PC-9 (cell line): ENCODE measurements at regions not wholly inside any gene's neighbourhood (a gene's known extent, or its start where the extent isn't known, plus 50 kb on each side); places are given as distances from the start of the nearest gene placed in this dataset.

Source experiments
- BruUV-seq: library from RNA; stranded (reverse); fragments of 400-500 nt; replicated peaks from 2 replicates; lab custom pipeline; 2021; lab: Mats Ljungman, UMichigan
- CTCF ChIA-PET: fragments of 300-600 bp; sonication (Branson Sonifier 250); formaldehyde crosslinking; loops from one replicate; lab custom pipeline; 2022; ENCODE audit warnings: antibody characterized with exemption; lab: Charles Lee
- POLR2A ChIA-PET: fragments of 300-600 bp; sonication (Branson Sonifier 250); formaldehyde crosslinking; loops from one replicate; lab custom pipeline; 2022; ENCODE audit warnings: antibody characterized with exemption; ENCODE audit not compliant: unreplicated experiment; lab: Charles Lee
- DNase-seq, 2 experiments: peaks; one replicate each; pipeline versions ENCODE4 v3.0.0 to v3.0.0-alpha.2; 2015 to 2022; ENCODE audit warnings: mixed read lengths in 1 of 2
- H2AFZ ChIP-seq: fragments of 200-600 bp; sonication (generic); 2 replicates; pipeline ENCODE4 v1.8.1; 2017; ENCODE audit warnings: antibody characterized with exemption
- H3F3A ChIP-seq: fragments of 200-600 bp; sonication (generic); 2 replicates; pipeline ENCODE4 v1.8.1; 2017; ENCODE audit warnings: antibody characterized with exemption, mild to moderate bottlenecking, low read depth; ENCODE audit not compliant: insufficient read depth
- H3K27ac ChIP-seq: fragments of 200-600 bp; sonication (generic); 2 replicates; pipeline ENCODE4 v1.6.1; 2016; ENCODE audit warnings: mixed run types
- H3K27me3 ChIP-seq: fragments of 200-600 bp; sonication (generic); 2 replicates; pipeline ENCODE4 v1.6.1; 2016; ENCODE audit warnings: low read depth, mixed run types; ENCODE audit not compliant: insufficient read depth
- H3K36me3 ChIP-seq: fragments of 200-600 bp; sonication (generic); 2 replicates; pipeline ENCODE4 v1.6.1; 2016; ENCODE audit warnings: low read depth, mixed run types
- H3K4me1 ChIP-seq: fragments of 200-600 bp; sonication (generic); replicated peaks from 2 replicates; pipeline ENCODE4 v1.6.1; 2016; ENCODE audit warnings: mixed run types; ENCODE audit not compliant: insufficient read depth
- H3K4me2 ChIP-seq: fragments of 200-600 bp; sonication (generic); 2 replicates; pipeline ENCODE4 v1.6.1; 2017; ENCODE audit warnings: mixed run types
- H3K4me3 ChIP-seq: fragments of 200-600 bp; sonication (generic); 2 replicates; pipeline ENCODE4 v1.6.1; 2016; ENCODE audit warnings: mixed run types
- H3K79me2 ChIP-seq: fragments of 200-600 bp; sonication (generic); 2 replicates; pipeline ENCODE4 v1.6.1; 2017; ENCODE audit warnings: low read depth, mixed run types
- H3K9me2 ChIP-seq: fragments of 200-600 bp; sonication (generic); 2 replicates; pipeline ENCODE4 v1.8.1; 2017; ENCODE audit warnings: mild to moderate bottlenecking; ENCODE audit not compliant: insufficient read depth
- H3K9me3 ChIP-seq: fragments of 200-600 bp; sonication (generic); 2 replicates; pipeline ENCODE4 v1.8.1; 2016; ENCODE audit warnings: low read depth; ENCODE audit not compliant: insufficient read depth
- H4K20me1 ChIP-seq: fragments of 200-600 bp; sonication (generic); 2 replicates; pipeline ENCODE4 v1.8.1; 2017; ENCODE audit not compliant: insufficient read depth
- CTCF ChIP-seq: fragments of 200-600 bp; sonication (generic); conservative IDR thresholded peaks from 2 replicates; pipeline ENCODE4 v1.6.1; 2017; ENCODE audit warnings: mixed run types, antibody characterized with exemption, mild to moderate bottlenecking, moderate library complexity
- EZH2 ChIP-seq: fragments of 200-600 bp; sonication (generic); IDR thresholded peaks from 2 replicates; pipeline ENCODE4 v1.8.0; 2017; ENCODE audit warnings: antibody characterized with exemption, low read depth
- intact Hi-C: fragments of 100-400 bp; cut with micrococcal nuclease; formaldehyde crosslinking; loops from one replicate; pipeline ENCODE4 v1.10.0; 2022; ENCODE audit not compliant: unreplicated experiment

- Histone ChIP-seq H3K9me3 (0 out of 2 replicates have a peak, but pooled peaks cover 5% of the 10 kb centered on the region), H3K9me2 (peaks cover 3% of the 10 kb centered on the region; the same call in 1 of the 2 replicates), H3K4me3 (no peak overlapping the region), H3K4me2 (no peak overlapping the region), H3K4me1 (no peaks in the 10 kb centered on the region), H3K36me3 (no peaks in the 10 kb centered on the region), H2AFZ (no peak overlapping the region), H4K20me1 (no peaks in the 10 kb centered on the region), H3K27ac (no peak overlapping the region), H3K79me2 (no peaks in the 10 kb centered on the region), H3K27me3 (no peaks in the 10 kb centered on the region), H3F3A (no peaks in the 10 kb centered on the region)
- intact Hi-C loops: no loop called here
- ChIA-PET CTCF (no interaction called here), POLR2A (no interaction called here)
- no TSS peak for BruUV-seq
- TF ChIP-seq EZH2 (no peak), CTCF (no peak)
- DNase-seq: no peak
Observed at GRCh38 chr3:163721596-163721995, 1356.7 kb downstream of the SI start.

DNA sequence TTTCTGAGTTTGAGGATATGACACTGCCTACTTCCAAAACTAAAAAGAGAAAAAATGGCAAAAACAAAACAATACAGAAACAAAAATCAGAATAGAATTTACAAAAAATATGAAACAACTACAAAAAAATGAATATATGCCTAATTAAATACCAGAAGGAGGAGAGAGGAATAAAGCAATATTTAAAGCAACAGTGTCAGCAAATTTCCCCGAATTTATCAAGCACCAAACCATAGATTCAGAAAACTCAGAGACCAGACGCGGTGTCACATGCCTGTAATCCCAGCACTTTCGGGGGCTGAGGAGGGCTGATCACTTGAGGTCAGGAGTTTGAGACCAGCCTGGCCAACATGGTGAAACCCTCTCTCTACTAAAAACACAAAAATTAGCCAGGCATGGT lies 1360.9 kb downstream of the SI start:
- no peaks in the 10 kb centered on the region for H3K27me3 ChIP-seq
- no peaks in the 10 kb centered on the region for H4K20me1 ChIP-seq
- no TSS peak for BruUV-seq
- no peaks in the 10 kb centered on the region for H3K9me2 ChIP-seq
- 0 out of 2 replicates have a peak, but pooled peaks cover 5% of the 10 kb centered on the region for H3K9me3 ChIP-seq
- ChIA-PET CTCF (no interaction called here), POLR2A (no interaction called here)
- H3K36me3 ChIP-seq: no peaks in the 10 kb centered on the region
- no peak overlapping the region for H2AFZ ChIP-seq
- intact Hi-C loops: no loop called here
- TF ChIP-seq EZH2 (no peak), CTCF (no peak)
- no peak overlapping the region for H3K27ac ChIP-seq
- no peak overlapping the region for H3K4me3 ChIP-seq
- H3K4me1 ChIP-seq: no peaks in the 10 kb centered on the region
- no peak for DNase-seq
- no peaks in the 10 kb centered on the region for H3K79me2 ChIP-seq
- H3F3A ChIP-seq: no peaks in the 10 kb centered on the region
- H3K4me2 ChIP-seq: no peak overlapping the region

DNA sequence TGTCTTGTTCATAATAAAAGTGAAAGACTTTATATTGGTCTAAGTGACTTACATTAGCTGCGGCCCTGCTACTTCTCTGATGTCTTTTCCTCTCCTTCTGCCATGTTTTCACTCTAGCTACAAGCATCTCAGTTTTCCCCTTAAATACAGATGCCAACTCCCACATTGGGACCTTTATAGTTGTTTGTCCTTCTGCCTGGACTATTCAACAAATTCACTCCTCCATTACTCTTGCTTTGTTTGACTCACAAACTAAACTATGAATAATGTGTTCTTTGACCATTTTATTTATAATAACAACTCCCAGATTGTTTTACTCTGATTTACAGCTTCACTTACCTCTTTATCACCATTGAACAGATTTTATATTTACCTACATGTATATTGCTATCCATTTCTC lies 1369.9 kb downstream of the SI start:
- Histone ChIP-seq H3K36me3 (no peaks in the 10 kb centered on the region), H3K27me3 (no peaks in the 10 kb centered on the region), H3K9me2 (no peaks in the 10 kb centered on the region), H3K4me3 (no peak overlapping the region), H2AFZ (no peak overlapping the region), H3K79me2 (no peaks in the 10 kb centered on the region), H3K27ac (no peak overlapping the region), H4K20me1 (no peaks in the 10 kb centered on the region), H3F3A (no peaks in the 10 kb centered on the region), H3K4me1 (no peaks in the 10 kb centered on the region), H3K9me3 (no peaks in the 10 kb centered on the region), H3K4me2 (no peak overlapping the region)
- TF ChIP-seq CTCF: no peak
- no peak for TF ChIP-seq EZH2
- POLR2A ChIA-PET: no interaction called here
- CTCF ChIA-PET: no interaction called here
- DNase-seq: no peak
- BruUV-seq: no TSS peak
- intact Hi-C loops: no loop called here
